Fibroblast of mammary gland (primary cell): ENCODE measurements at regions not wholly inside any gene's neighbourhood (a gene's known extent, or its start where the extent isn't known, plus 50 kb on each side); places are given as distances from the start of the nearest gene placed in this dataset.

ENCODE experiments used
- DNase-seq: peaks from one replicate; pipeline ENCODE4 v3.0.0-alpha.2; 2010; ENCODE audit warnings: low read depth
- H3K4me3 ChIP-seq: 2 replicates; pipeline ENCODE4 v1.5.1; 2011; ENCODE audit warnings: low read depth, mild to moderate bottlenecking, low read length, moderate library complexity; ENCODE audit not compliant: control insufficient read depth
- CTCF ChIP-seq: conservative IDR thresholded peaks from 2 replicates; pipeline ENCODE4 v1.5.1; 2011; ENCODE audit warnings: low read depth, low read length, inconsistent platforms; ENCODE audit not compliant: control insufficient read depth, insufficient read depth

- no peak for TF ChIP-seq CTCF
- H3K4me3 ChIP-seq: no peak overlapping the region
- no peak for DNase-seq
These were observed 189.7 kb upstream of the CDYL start for GRCh38 chr6:4586469-4586859.

- H3K4me3 ChIP-seq: no peak overlapping the region
- no peak for TF ChIP-seq CTCF
- DNase-seq: no peak
These were observed 190.3 kb upstream of the CDYL start for GRCh38 chr6:4585682-4586468.

DNA sequence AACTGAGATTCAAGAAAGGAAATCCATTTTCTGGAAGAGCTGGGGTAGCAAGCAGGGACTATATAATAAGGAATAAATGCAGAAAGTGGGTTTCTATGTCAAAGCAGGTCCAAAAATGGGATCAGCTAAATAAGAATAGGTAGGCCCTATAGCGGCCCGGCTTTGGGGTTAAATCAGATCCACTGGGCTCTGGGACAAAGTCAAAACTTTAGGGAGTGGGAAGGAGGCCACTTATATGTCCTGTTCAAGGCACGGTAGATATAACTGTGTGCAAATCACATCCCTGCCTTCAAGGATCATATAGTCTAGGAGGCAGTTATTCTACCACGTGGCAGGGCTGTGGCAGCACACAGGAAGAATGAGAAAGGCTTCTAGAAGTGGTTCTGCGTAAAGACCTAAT lies 191.4 kb upstream of the CDYL start:
- DNase-seq: no peak
- no peak overlapping the region for H3K4me3 ChIP-seq
- no peak for TF ChIP-seq CTCF

DNA sequence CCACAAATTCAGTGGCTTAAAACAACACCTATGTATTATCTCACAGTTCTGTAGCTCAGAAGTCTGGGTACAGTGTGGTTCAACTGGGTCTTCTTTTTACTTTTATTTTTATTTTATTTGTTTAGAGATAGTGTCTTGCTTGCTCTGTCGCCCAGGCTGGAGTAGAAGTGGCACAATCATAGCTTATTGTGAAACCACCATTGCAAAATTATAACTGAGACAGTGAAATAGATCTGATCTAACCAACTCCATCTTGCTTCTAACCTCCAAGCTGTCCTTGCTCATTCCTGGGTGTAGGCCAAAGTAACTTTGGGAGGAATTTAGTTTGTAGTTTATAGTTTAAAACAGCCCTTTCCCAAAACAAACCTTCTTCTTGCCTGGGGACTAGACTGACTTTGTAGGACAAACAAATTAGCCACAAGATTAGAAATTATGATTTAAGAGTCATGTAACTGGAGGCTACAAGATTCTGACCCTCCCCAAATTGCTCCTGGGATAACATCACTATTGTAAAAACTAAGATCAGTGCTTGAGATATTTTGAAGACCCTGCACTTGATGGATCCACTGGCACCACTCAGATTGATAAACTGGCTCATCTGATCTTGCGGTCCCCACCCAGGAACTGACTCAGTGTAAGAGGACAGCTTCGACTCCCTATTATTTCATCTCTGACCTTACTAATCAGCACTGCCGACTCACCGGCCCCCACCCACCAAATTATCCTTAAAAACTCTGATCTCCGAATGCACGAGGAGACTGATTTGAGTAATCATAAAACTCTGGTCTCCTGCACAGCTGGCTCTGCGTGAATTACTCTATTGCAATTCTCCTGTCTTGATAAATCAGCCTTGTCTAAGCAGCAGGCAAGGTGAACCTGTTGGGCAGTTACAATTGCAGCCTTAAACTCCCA lies 193.4 kb upstream of the CDYL start:
- H3K4me3 ChIP-seq: no peak overlapping the region
- peak; percentile 74 for DNase-seq
- TF ChIP-seq CTCF: no peak

GRCh38 chr6:4581468-4582385 lies 194.5 kb upstream of the CDYL start:
- no peak for TF ChIP-seq CTCF
- H3K4me3 ChIP-seq: no peak overlapping the region
- peak; percentile 74 for DNase-seq

DNA sequence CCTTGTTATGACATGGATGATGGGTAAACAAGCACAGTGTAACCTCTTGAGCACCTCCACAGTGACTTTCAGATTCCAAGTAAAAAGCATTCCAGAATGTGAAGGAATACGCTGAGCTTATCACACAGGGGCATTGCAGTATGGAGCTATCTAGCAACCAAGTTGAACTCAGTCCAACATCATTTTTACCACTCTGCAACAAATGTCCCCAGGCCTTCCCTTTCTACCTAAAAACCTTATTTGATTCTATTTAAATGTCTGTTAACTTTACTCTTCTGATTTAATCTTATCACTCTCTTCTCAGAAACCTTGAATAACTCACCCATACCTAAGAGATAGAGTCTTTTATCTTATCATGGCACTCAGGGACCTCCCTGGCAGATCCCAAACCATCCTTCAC lies 195.8 kb upstream of the CDYL start:
- DNase-seq: no peak
- H3K4me3 ChIP-seq: no peak overlapping the region
- TF ChIP-seq CTCF: no peak
